Neural progenitor cell (in vitro differentiated cells): ENCODE measurements at regions not wholly inside any gene's neighbourhood (a gene's known extent, or its start where the extent isn't known, plus 50 kb on each side); places are given as distances from the start of the nearest gene placed in this dataset.

ENCODE experiments used
- DNase-seq: peaks from one replicate; pipeline ENCODE4 v3.0.0-alpha.2; 2016; ENCODE audit warnings: low spot score
- H2AFZ ChIP-seq: fragments of 200-600 bp; sonication (generic); replicated peaks from 2 replicates; pipeline ENCODE4 v1.6.1; 2016; ENCODE audit warnings: antibody characterized with exemption
- H3F3A ChIP-seq: fragments of 200-600 bp; sonication (generic); 2 replicates; pipeline ENCODE4 v1.6.1; 2016; ENCODE audit warnings: antibody characterized with exemption, low read depth
- H3K27ac ChIP-seq: fragments of 200-600 bp; sonication (generic); 2 replicates; pipeline ENCODE4 v1.5.1; 2016; ENCODE audit warnings: mild to moderate bottlenecking
- H3K27me3 ChIP-seq: fragments of 200-600 bp; sonication (generic); 2 replicates; pipeline ENCODE4 v1.6.1; 2016; ENCODE audit warnings: mild to moderate bottlenecking, moderate library complexity
- H3K36me3 ChIP-seq: fragments of 200-600 bp; sonication (generic); 2 replicates; pipeline ENCODE4 v1.5.1; 2016
- H3K4me1 ChIP-seq: fragments of 200-600 bp; sonication (generic); 2 replicates; pipeline ENCODE4 v1.6.1; 2016; ENCODE audit warnings: mixed run types
- H3K4me2 ChIP-seq: fragments of 200-600 bp; sonication (generic); 2 replicates; pipeline ENCODE4 v1.6.1; 2016
- H3K4me3 ChIP-seq: fragments of 200-600 bp; sonication (generic); 2 replicates; pipeline ENCODE4 v1.5.1; 2016
- H3K79me2 ChIP-seq: fragments of 200-600 bp; sonication (generic); 2 replicates; pipeline ENCODE4 v1.6.1; 2016; ENCODE audit warnings: low read depth
- H3K9ac ChIP-seq: fragments of 200-600 bp; sonication (generic); 2 replicates; pipeline ENCODE4 v1.6.1; 2016
- H3K9me3 ChIP-seq: fragments of 200-600 bp; sonication (generic); 2 replicates; pipeline ENCODE4 v1.5.1; 2016; ENCODE audit warnings: low read depth
- H4K20me1 ChIP-seq: fragments of 200-600 bp; sonication (generic); 2 replicates; pipeline ENCODE4 v1.6.1; 2016; ENCODE audit warnings: low read depth
- H3K27ac Mint-ChIP-seq: 3 replicates; pipeline ENCODE4 v1.8.0; 2021; ENCODE audit warnings: mixed read lengths
- H3K27me3 Mint-ChIP-seq: 2 replicates; pipeline ENCODE4 v1.8.0; 2022; ENCODE audit warnings: low read depth, mild to moderate bottlenecking, inconsistent platforms, moderate library complexity, mixed read lengths; ENCODE audit not compliant: insufficient read depth
- H3K36me3 Mint-ChIP-seq: 3 replicates; pipeline ENCODE4 v1.8.0; 2021; ENCODE audit warnings: mixed read lengths
- H3K4me1 Mint-ChIP-seq: 3 replicates; pipeline ENCODE4 v1.8.0; 2021; ENCODE audit warnings: mixed read lengths
- H3K4me3 Mint-ChIP-seq: 3 replicates; pipeline ENCODE4 v1.8.0; 2021; ENCODE audit warnings: mild to moderate bottlenecking, moderate library complexity, mixed read lengths
- H3K9me3 Mint-ChIP-seq: 3 replicates; pipeline ENCODE4 v1.8.0; 2020; ENCODE audit warnings: mixed read lengths
- CTCF ChIP-seq: fragments of 200-600 bp; sonication (generic); IDR thresholded peaks from 2 replicates; pipeline ENCODE4 v1.5.1; 2017; ENCODE audit warnings: antibody characterized with exemption, mild to moderate bottlenecking
- EZH2 ChIP-seq: fragments of 200-600 bp; sonication (generic); IDR thresholded peaks from 2 replicates; pipeline ENCODE4 v1.6.1; 2017; ENCODE audit warnings: antibody characterized with exemption, mild to moderate bottlenecking, moderate library complexity
- EZH2phosphoT487 ChIP-seq: fragments of 200-600 bp; sonication (generic); IDR thresholded peaks from 2 replicates; pipeline ENCODE4 v1.6.1; 2017; ENCODE audit warnings: antibody characterized with exemption

GRCh38 chr5:128020012-128020411 is 63.6 kb upstream of the SLC12A2 start:
- no peak for DNase-seq
- Mint-ChIP-seq H3K36me3 (no peaks in the 10 kb centered on the region), H3K4me1 (peaks cover 3% of the 10 kb centered on the region), H3K27ac (no peak overlapping the region), H3K4me3 (no peak overlapping the region), H3K27me3 (no peaks in the 10 kb centered on the region), H3K9me3 (no peaks in the 10 kb centered on the region)
- no peaks in the 10 kb centered on the region for H3K27me3 ChIP-seq
- no peaks in the 10 kb centered on the region for H3K36me3 ChIP-seq
- no peak overlapping the region for H3K9ac ChIP-seq
- no peaks in the 10 kb centered on the region for H3K9me3 ChIP-seq
- H4K20me1 ChIP-seq, result no peaks in the 10 kb centered on the region
- no peaks in the 10 kb centered on the region for H3K4me1 ChIP-seq
- TF ChIP-seq EZH2phosphoT487, result no peak
- TF ChIP-seq EZH2, result no peak
- no peak for TF ChIP-seq CTCF
- H2AFZ ChIP-seq, result no peak overlapping the region
- no peak overlapping the region for H3K4me2 ChIP-seq
- H3K79me2 ChIP-seq, result no peaks in the 10 kb centered on the region
- H3K4me3 ChIP-seq, result no peak overlapping the region
- H3F3A ChIP-seq, result no peaks in the 10 kb centered on the region
- H3K27ac ChIP-seq, result no peak overlapping the region

- Histone ChIP-seq H3K36me3 (no peaks in the 10 kb centered on the region), H4K20me1 (no peaks in the 10 kb centered on the region), H3K4me3 (no peak overlapping the region), H3K27ac (no peak overlapping the region), H3K4me2 (no peak overlapping the region), H3K4me1 (no peaks in the 10 kb centered on the region), H3K9me3 (no peaks in the 10 kb centered on the region), H3K79me2 (no peaks in the 10 kb centered on the region), H2AFZ (no peak overlapping the region), H3K9ac (no peak overlapping the region), H3K27me3 (no peaks in the 10 kb centered on the region), H3F3A (no peaks in the 10 kb centered on the region)
- no peak for DNase-seq
- Mint-ChIP-seq H3K9me3 (no peaks in the 10 kb centered on the region), H3K36me3 (no peaks in the 10 kb centered on the region), H3K27ac (no peak overlapping the region), H3K27me3 (no peaks in the 10 kb centered on the region), H3K4me3 (no peak overlapping the region), H3K4me1 (no peaks in the 10 kb centered on the region)
- TF ChIP-seq CTCF (no peak), EZH2 (no peak), EZH2phosphoT487 (no peak)
These were observed 62.2 kb upstream of the SLC12A2 start for GRCh38 chr5:128021411-128021810.
